Suprapubic skin (tissue), 4 donors: ENCODE measurements at regions not wholly inside any gene's neighbourhood (a gene's known extent, or its start where the extent isn't known, plus 50 kb on each side); places are given as distances from the start of the nearest gene placed in this dataset.

ENCODE experiments used
- DNase-seq, 2 donors: peaks; one replicate each; pipeline ENCODE4 v3.0.0-alpha.2; 2019; ENCODE audit warnings: low spot score in 2 of 2
- H3K27ac ChIP-seq: fragments of 200-600 bp; sonication (generic); one replicate; pipeline ENCODE4 v1.5.1; 2019
- H3K27me3 ChIP-seq: fragments of 200-600 bp; sonication (generic); one replicate; pipeline ENCODE4 v1.5.1; 2019
- H3K36me3 ChIP-seq: fragments of 200-600 bp; sonication (generic); one replicate; pipeline ENCODE4 v1.5.1; 2019
- H3K4me1 ChIP-seq: fragments of 200-600 bp; sonication (generic); one replicate; pipeline ENCODE4 v1.5.1; 2019
- H3K4me3 ChIP-seq: fragments of 200-600 bp; sonication (generic); one replicate; pipeline ENCODE4 v1.5.1; 2019; ENCODE audit warnings: mild to moderate bottlenecking
- H3K9me3 ChIP-seq: fragments of 200-600 bp; sonication (generic); one replicate; pipeline ENCODE4 v1.5.1; 2019
- EP300 ChIP-seq: sonication (generic); formaldehyde crosslinking; IDR thresholded peaks from one replicate; pipeline ENCODE4 v1.6.1; 2017; ENCODE audit warnings: antibody characterized with exemption
- POLR2A ChIP-seq, 2 donors: fragments of 450-650 bp; IDR thresholded peaks; one replicate each; pipeline ENCODE4 v1.6.1; 2017; ENCODE audit warnings: antibody characterized with exemption in 2 of 2, mild to moderate bottlenecking in 2 of 2, moderate library complexity in 2 of 2
- POLR2AphosphoS5 ChIP-seq, 3 donors: sonication (generic); formaldehyde crosslinking; IDR thresholded peaks; one replicate each; pipeline ENCODE4 v1.6.1; 2017; ENCODE audit warnings: antibody characterized with exemption in 3 of 3
- WGBS: methylation state at CpG from one replicate; pipeline ENCODE4 v1.1.5; 2018; 5-methylcytosine and 5-hydroxymethylcytosine counted together
- TF ChIP-seq, protein P1 (sequence below), 2 donors: fragments of 200-600 bp in 1 of 2; fragments of 450-650 bp in 1 of 2; sonication (generic) in 1 of 2; IDR thresholded peaks; one replicate each; pipeline ENCODE4 v1.5.1; 2016 to 2019; ENCODE audit warnings: antibody characterized with exemption in 2 of 2, mild to moderate bottlenecking in 1 of 2, moderate library complexity in 1 of 2

DNA sequence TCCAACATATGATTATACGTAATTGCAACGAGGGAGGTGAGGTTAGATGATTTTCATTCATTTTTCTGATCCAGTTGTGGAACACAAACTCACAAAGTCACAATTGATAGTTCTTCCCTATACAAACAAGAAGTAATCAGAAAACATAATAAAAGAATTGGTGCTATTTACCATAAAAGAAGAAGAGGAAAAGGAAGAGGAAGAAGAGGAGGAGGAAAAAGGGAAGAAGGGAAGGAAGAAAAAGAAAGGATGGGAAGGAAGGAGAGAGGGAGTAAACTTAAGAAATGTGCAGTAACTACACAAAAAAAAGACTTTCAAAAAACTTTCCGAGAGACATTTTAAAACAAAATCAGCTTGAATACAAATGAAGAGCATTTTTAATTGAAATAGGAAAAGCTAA lies 65.0 kb downstream of the CCDC71L start:
- Histone ChIP-seq H3K27ac (no peak overlapping the region), H3K36me3 (no peaks in the 10 kb centered on the region), H3K9me3 (no peaks in the 10 kb centered on the region), H3K27me3 (no peaks in the 10 kb centered on the region), H3K4me3 (no peak overlapping the region), H3K4me1 (no peaks in the 10 kb centered on the region)
- WGBS: 86% methylated on average over 3 of the region's 3 CpGs
- no peak for DNase-seq
- TF ChIP-seq, protein P1, sequence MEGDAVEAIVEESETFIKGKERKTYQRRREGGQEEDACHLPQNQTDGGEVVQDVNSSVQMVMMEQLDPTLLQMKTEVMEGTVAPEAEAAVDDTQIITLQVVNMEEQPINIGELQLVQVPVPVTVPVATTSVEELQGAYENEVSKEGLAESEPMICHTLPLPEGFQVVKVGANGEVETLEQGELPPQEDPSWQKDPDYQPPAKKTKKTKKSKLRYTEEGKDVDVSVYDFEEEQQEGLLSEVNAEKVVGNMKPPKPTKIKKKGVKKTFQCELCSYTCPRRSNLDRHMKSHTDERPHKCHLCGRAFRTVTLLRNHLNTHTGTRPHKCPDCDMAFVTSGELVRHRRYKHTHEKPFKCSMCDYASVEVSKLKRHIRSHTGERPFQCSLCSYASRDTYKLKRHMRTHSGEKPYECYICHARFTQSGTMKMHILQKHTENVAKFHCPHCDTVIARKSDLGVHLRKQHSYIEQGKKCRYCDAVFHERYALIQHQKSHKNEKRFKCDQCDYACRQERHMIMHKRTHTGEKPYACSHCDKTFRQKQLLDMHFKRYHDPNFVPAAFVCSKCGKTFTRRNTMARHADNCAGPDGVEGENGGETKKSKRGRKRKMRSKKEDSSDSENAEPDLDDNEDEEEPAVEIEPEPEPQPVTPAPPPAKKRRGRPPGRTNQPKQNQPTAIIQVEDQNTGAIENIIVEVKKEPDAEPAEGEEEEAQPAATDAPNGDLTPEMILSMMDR (IDR thresholded peaks at IDR 0.05): no peak
- TF ChIP-seq POLR2AphosphoS5 (IDR thresholded peaks at IDR 0.05) (no peak), EP300 (no peak), POLR2A (IDR thresholded peaks at IDR 0.05) (no peak)

DNA sequence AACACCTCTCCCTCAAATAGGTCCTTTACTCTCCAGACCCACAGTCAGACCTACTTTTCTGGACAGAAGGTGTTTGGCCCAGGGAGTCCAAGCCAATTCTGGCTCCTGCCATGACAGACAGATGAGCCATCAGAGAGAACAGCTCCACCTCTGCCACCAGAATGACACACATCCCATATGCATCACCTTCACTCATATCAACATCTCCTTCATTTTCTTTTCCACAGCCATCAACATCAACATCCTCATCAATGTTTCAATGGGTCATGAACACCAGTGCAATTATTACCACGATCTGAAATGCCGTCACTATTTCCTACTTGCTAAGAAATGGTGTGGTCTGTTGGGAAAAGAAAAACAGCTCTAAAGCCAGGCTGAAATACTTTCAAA lies 67.9 kb downstream of the CCDC71L start:
- Histone ChIP-seq H3K27ac (no peak overlapping the region), H3K36me3 (no peaks in the 10 kb centered on the region), H3K4me3 (no peak overlapping the region), H3K9me3 (no peaks in the 10 kb centered on the region), H3K27me3 (no peaks in the 10 kb centered on the region), H3K4me1 (no peaks in the 10 kb centered on the region)
- 96% methylated on average over 2 of the region's 2 CpGs for WGBS
- no peak for TF ChIP-seq POLR2AphosphoS5 (IDR thresholded peaks at IDR 0.05)
- no peak for TF ChIP-seq POLR2A (IDR thresholded peaks at IDR 0.05)
- TF ChIP-seq, protein P1 (IDR thresholded peaks at IDR 0.05): no peak
- TF ChIP-seq EP300: no peak
- DNase-seq: no peak

DNA sequence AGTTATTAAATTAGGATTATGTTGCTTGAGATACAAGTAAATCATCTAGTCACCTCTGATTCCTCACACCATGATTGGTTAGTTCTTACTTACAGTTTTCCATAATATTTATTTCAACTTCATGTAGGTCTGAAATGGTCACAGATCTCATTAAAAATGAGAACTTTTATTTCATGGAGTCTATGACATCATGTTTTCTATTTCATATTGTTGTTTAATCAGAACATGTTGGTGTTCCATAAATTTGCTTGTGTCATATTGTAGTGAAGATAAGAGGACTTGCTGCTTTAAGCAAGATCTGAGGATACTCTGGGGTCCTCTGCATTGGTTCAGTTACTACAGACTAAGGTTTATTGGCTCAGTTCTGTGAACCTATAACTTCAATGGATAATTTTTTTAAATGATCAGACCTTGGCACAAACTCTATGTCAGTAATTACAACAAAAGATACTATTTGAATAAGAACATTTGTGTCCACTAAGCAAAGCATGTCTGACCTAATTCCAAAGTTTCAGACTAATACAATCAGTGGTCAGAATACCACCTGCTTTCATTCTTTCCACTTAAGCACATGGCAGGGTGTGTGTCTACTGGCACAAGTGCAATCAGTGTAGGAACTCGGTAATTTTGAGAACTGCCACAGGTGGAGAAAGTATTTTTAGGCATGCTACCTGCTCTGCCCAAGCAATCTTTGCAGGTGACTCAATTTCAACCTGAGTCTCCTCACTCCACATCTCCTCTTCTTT lies 68.5 kb downstream of the CCDC71L start:
- 36% methylated on average over 1 of the region's 1 CpG for WGBS
- no peak for DNase-seq
- no peaks in the 10 kb centered on the region for H3K36me3 ChIP-seq
- H3K4me3 ChIP-seq: no peak overlapping the region
- TF ChIP-seq POLR2AphosphoS5 (IDR thresholded peaks at IDR 0.05): no peak
- TF ChIP-seq, protein P1 (IDR thresholded peaks at IDR 0.05): no peak
- no peak for TF ChIP-seq POLR2A (IDR thresholded peaks at IDR 0.05)
- no peak for TF ChIP-seq EP300
- H3K27me3 ChIP-seq: no peaks in the 10 kb centered on the region
- H3K27ac ChIP-seq: no peak overlapping the region
- no peaks in the 10 kb centered on the region for H3K4me1 ChIP-seq
- H3K9me3 ChIP-seq: no peaks in the 10 kb centered on the region

DNA sequence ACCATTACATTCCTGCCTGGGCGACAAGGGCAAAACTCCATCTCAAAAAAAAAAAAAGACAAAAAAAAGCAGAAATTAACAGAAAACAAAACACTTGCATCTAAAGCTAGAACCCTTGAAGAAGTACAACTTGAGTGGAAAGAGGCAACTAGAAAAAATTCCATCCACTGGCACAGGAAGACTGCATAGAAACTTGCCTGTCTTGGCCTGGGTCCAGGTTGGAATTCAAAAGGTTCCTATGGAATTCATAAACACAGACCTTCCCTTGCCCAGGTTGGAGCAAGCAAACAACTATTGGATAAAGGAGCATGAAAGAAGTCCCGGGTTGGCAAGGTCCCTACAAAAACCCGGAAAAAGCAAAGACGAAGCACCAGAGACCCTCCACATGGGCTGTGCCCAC lies 69.8 kb downstream of the CCDC71L start:
- H3K4me1 ChIP-seq: no peaks in the 10 kb centered on the region
- no peaks in the 10 kb centered on the region for H3K27me3 ChIP-seq
- WGBS: 82% methylated on average over 4 of the region's 4 CpGs
- DNase-seq: no peak
- no peaks in the 10 kb centered on the region for H3K36me3 ChIP-seq
- H3K27ac ChIP-seq: no peak overlapping the region
- TF ChIP-seq POLR2AphosphoS5 (IDR thresholded peaks at IDR 0.05) (no peak), POLR2A (IDR thresholded peaks at IDR 0.05) (no peak), EP300 (no peak)
- TF ChIP-seq, protein P1 (IDR thresholded peaks at IDR 0.05): no peak
- H3K9me3 ChIP-seq: no peaks in the 10 kb centered on the region
- H3K4me3 ChIP-seq: no peak overlapping the region

DNA sequence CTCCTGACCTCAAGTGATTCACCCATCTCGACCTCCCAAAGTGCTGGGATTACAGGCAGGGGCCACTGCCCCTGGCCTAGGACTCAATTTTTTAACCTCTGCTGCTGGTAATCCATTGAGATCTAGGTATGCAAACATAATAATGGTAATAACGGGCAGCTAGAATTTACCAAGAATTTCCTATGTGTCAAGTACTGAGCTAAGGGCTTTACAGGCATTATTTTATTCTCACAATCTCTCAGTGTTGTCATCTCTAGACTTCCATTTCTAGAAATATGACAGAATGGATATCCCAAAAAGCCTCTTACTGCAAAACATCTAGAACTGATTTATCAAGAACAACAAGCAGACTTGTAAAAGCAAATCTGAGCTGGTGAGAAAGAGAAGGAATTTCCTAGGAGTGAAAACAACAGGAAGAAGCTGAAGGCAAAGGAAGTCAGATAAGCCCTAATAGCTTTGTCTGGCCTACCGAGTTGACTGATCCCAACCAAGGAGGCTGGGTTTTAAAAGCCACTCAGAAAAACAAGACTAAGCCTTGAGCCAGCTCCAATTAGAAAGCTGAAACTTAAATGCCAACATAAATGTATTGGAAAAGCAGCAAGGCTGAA lies 70.6 kb downstream of the CCDC71L start:
- no peak for DNase-seq
- no peaks in the 10 kb centered on the region for H3K9me3 ChIP-seq
- H3K4me3 ChIP-seq: no peak overlapping the region
- TF ChIP-seq, protein P1 (IDR thresholded peaks at IDR 0.05): no peak
- TF ChIP-seq EP300: no peak
- no peak for TF ChIP-seq POLR2A (IDR thresholded peaks at IDR 0.05)
- TF ChIP-seq POLR2AphosphoS5 (IDR thresholded peaks at IDR 0.05): no peak
- H3K4me1 ChIP-seq: no peaks in the 10 kb centered on the region
- H3K36me3 ChIP-seq: no peaks in the 10 kb centered on the region
- 49% methylated on average over 3 of the region's 3 CpGs for WGBS
- no peak overlapping the region for H3K27ac ChIP-seq
- H3K27me3 ChIP-seq: no peaks in the 10 kb centered on the region
